H9 (cell line): ENCODE measurements at regions not wholly inside any gene's neighbourhood (a gene's known extent, or its start where the extent isn't known, plus 50 kb on each side); places are given as distances from the start of the nearest gene placed in this dataset.

Source experiments
- DNase-seq: peaks from one replicate; pipeline ENCODE4 v3.0.0-alpha.2; 2017
- H2AFZ ChIP-seq: one replicate; pipeline ENCODE4 v1.6.1; 2013; ENCODE audit warnings: mild to moderate bottlenecking, low read length, control low read depth, moderate library complexity
- H2AK5ac ChIP-seq: 2 replicates; pipeline ENCODE4 v1.6.1; 2013; ENCODE audit warnings: low read length, control low read depth, mixed read lengths; ENCODE audit not compliant: insufficient read length
- H2BK120ac ChIP-seq: one replicate; pipeline ENCODE4 v1.6.1; 2013; ENCODE audit warnings: low read depth, mild to moderate bottlenecking, low read length, control low read depth, inconsistent platforms; ENCODE audit not compliant: poor library complexity, severe bottlenecking
- H2BK12ac ChIP-seq: 2 replicates; pipeline ENCODE4 v1.6.1; 2013; ENCODE audit warnings: low read length, control low read depth, mixed read lengths, low read depth; ENCODE audit not compliant: insufficient read length
- H2BK15ac ChIP-seq: 2 replicates; pipeline ENCODE4 v1.6.1; 2013; ENCODE audit warnings: low read depth, low read length, control low read depth
- H2BK20ac ChIP-seq: one replicate; pipeline ENCODE4 v1.6.1; 2013; ENCODE audit warnings: low read depth, mild to moderate bottlenecking, low read length, control low read depth, inconsistent platforms; ENCODE audit not compliant: poor library complexity, severe bottlenecking
- H2BK5ac ChIP-seq: 2 replicates; pipeline ENCODE4 v1.6.1; 2013; ENCODE audit warnings: low read length, control low read depth, mixed read lengths; ENCODE audit not compliant: insufficient read length
- H3K14ac ChIP-seq: 2 replicates; pipeline ENCODE4 v1.6.1; 2013; ENCODE audit warnings: low read length, control low read depth; ENCODE audit not compliant: insufficient read depth
- H3K18ac ChIP-seq: 2 replicates; pipeline ENCODE4 v1.6.1; 2013; ENCODE audit warnings: low read depth, mild to moderate bottlenecking, mixed read lengths, low read length, control low read depth; ENCODE audit not compliant: insufficient read length
- H3K23ac ChIP-seq: 2 replicates; pipeline ENCODE4 v1.6.1; 2013; ENCODE audit warnings: low read length, control low read depth, mixed read lengths, low read depth; ENCODE audit not compliant: insufficient read length
- H3K23me2 ChIP-seq: 2 replicates; pipeline ENCODE4 v1.6.1; 2013; ENCODE audit warnings: low read depth, mild to moderate bottlenecking, mixed read lengths, low read length, control low read depth; ENCODE audit not compliant: insufficient read length, poor library complexity, severe bottlenecking
- H3K27ac ChIP-seq: 2 replicates; pipeline ENCODE4 v1.5.1; 2013; ENCODE audit warnings: low read length, control low read depth, mixed read lengths, low read depth; ENCODE audit not compliant: insufficient read length
- H3K27me3 ChIP-seq: 2 replicates; pipeline ENCODE4 v1.6.1; 2013; ENCODE audit warnings: low read length, control low read depth, inconsistent platforms; ENCODE audit not compliant: insufficient read depth
- H3K4ac ChIP-seq: 2 replicates; pipeline ENCODE4 v1.6.1; 2013; ENCODE audit warnings: low read depth, mild to moderate bottlenecking, control low read depth, inconsistent platforms, low read length, moderate library complexity
- H3K4me1 ChIP-seq: 2 replicates; pipeline ENCODE4 v1.6.1; 2013; ENCODE audit warnings: low read length, control low read depth, inconsistent platforms; ENCODE audit not compliant: insufficient read depth
- H3K4me2 ChIP-seq: 2 replicates; pipeline ENCODE4 v1.6.1; 2013; ENCODE audit warnings: low read length, control low read depth, mixed read lengths; ENCODE audit not compliant: insufficient read length, insufficient read depth
- H3K56ac ChIP-seq: 2 replicates; pipeline ENCODE4 v1.6.1; 2013; ENCODE audit warnings: low read depth, mild to moderate bottlenecking, mixed read lengths, low read length, control low read depth; ENCODE audit not compliant: insufficient read length
- H3K79me1 ChIP-seq: 2 replicates; pipeline ENCODE4 v1.6.1; 2013; ENCODE audit warnings: low read depth, mild to moderate bottlenecking, moderate library complexity, low read length, control low read depth, inconsistent platforms; ENCODE audit not compliant: insufficient read depth, poor library complexity, severe bottlenecking
- H3K79me2 ChIP-seq: 2 replicates; pipeline ENCODE4 v1.6.1; 2013; ENCODE audit warnings: low read length, control low read depth, inconsistent platforms; ENCODE audit not compliant: insufficient read depth
- H3K9ac ChIP-seq: 2 replicates; pipeline ENCODE4 v1.6.1; 2013; ENCODE audit warnings: low read length, control low read depth, mixed read lengths; ENCODE audit not compliant: insufficient read length; ENCODE audit errors: extremely low read depth
- H3K9me3 ChIP-seq: one replicate; pipeline ENCODE4 v1.6.1; 2013; ENCODE audit warnings: low read depth, low read length, inconsistent platforms; ENCODE audit not compliant: control insufficient read depth
- H3T11ph ChIP-seq: one replicate; pipeline ENCODE4 v1.6.1; 2013; ENCODE audit warnings: mild to moderate bottlenecking, low read length, control low read depth, inconsistent platforms
- H4K20me1 ChIP-seq: one replicate; pipeline ENCODE4 v1.6.1; 2013; ENCODE audit not compliant: control insufficient read depth, insufficient read length, insufficient read depth
- H4K5ac ChIP-seq: 2 replicates; pipeline ENCODE4 v1.6.1; 2013; ENCODE audit warnings: low read depth, mild to moderate bottlenecking, mixed read lengths, low read length, control low read depth; ENCODE audit not compliant: insufficient read length
- H4K8ac ChIP-seq: replicated peaks from 2 replicates; pipeline ENCODE4 v1.6.1; 2013; ENCODE audit warnings: low read length, control low read depth, mixed read lengths, low read depth; ENCODE audit not compliant: insufficient read length
- H4K91ac ChIP-seq: 2 replicates; pipeline ENCODE4 v1.6.1; 2013; ENCODE audit warnings: low read depth, mild to moderate bottlenecking, moderate library complexity, mixed read lengths, low read length, control low read depth; ENCODE audit not compliant: insufficient read length
- H3K27ac Mint-ChIP-seq, 3 experiments: 2 replicates in 2 of 3; 3 replicates in 1 of 3; pipeline ENCODE4 v1.8.0; 2020 to 2021; ENCODE audit warnings: mixed read lengths in 3 of 3, mild to moderate bottlenecking in 1 of 3, moderate library complexity in 1 of 3
- H3K27me3 Mint-ChIP-seq: 2 replicates; pipeline ENCODE4 v1.8.0; 2021; ENCODE audit warnings: low read depth, mild to moderate bottlenecking, moderate library complexity, mixed read lengths
- H3K36me3 Mint-ChIP-seq, 3 experiments: 2 replicates in 2 of 3; 3 replicates in 1 of 3; pipeline ENCODE4 v1.8.0; 2020 to 2021; ENCODE audit warnings: low read depth in 3 of 3, mixed read lengths in 3 of 3; ENCODE audit not compliant: insufficient read depth in 1 of 3
- H3K4me1 Mint-ChIP-seq, 2 experiments: 2 replicates each; pipeline ENCODE4 v1.8.0; 2020; ENCODE audit warnings: mixed read lengths in 2 of 2
- H3K4me3 Mint-ChIP-seq, 2 experiments: 2 replicates in 1 of 2; 3 replicates in 1 of 2; pipeline ENCODE4 v1.8.0; 2020 to 2021; ENCODE audit warnings: mild to moderate bottlenecking in 2 of 2, mixed read lengths in 2 of 2, moderate library complexity in 1 of 2
- H3K9me3 Mint-ChIP-seq, 2 experiments: 2 replicates in 1 of 2; 3 replicates in 1 of 2; pipeline ENCODE4 v1.8.0; 2020; ENCODE audit warnings: mild to moderate bottlenecking in 2 of 2, mixed read lengths in 2 of 2, moderate library complexity in 1 of 2
- CTCF ChIP-seq: fragments of 200-600 bp; sonication (generic); conservative IDR thresholded peaks from 3 replicates; pipeline ENCODE4 v1.8.0; 2021; ENCODE audit warnings: antibody characterized with exemption, mild to moderate bottlenecking
- WGBS: extraction: QIAGEN DNeasy Blood & Tissue Kit; methylation state at CpG from one replicate; pipeline ENCODE4 v1.1.7; 2013; ENCODE audit warnings: missing lambda C conversion rate, low lambda C conversion rate, mixed read lengths; ENCODE audit not compliant: insufficient read length; ENCODE audit errors: extremely low coverage; 5-methylcytosine and 5-hydroxymethylcytosine counted together

GRCh38 chr4:17336069-17336468, 175.8 kb downstream of the QDPR start:
- Histone ChIP-seq H2BK120ac (no peak overlapping the region), H2BK5ac (no peak overlapping the region), H3K56ac (no peak overlapping the region), H3K23ac (no peak overlapping the region), H3K79me2 (no peaks in the 10 kb centered on the region), H3K4me1 (peaks cover 3% of the 10 kb centered on the region; the same call in 1 of the 2 replicates), H2AFZ (no peak overlapping the region), H4K91ac (no peak overlapping the region), H2BK20ac (no peak overlapping the region), H3K4me2 (no peak overlapping the region), H3K18ac (no peak overlapping the region), H3K23me2 (no peaks in the 10 kb centered on the region), H4K8ac (no peak overlapping the region), H3K27ac (no peak overlapping the region), H3K79me1 (no peaks in the 10 kb centered on the region), H3K9ac (no peak overlapping the region), H3T11ph (no peak overlapping the region), H4K20me1 (no peaks in the 10 kb centered on the region), H3K4ac (no peak overlapping the region), H2BK15ac (no peak overlapping the region), H3K14ac (no peak overlapping the region), H3K9me3 (no peaks in the 10 kb centered on the region), H2AK5ac (no peak overlapping the region), H3K27me3 (no peaks in the 10 kb centered on the region), H2BK12ac (no peak overlapping the region), H4K5ac (no peak overlapping the region)
- no peak for DNase-seq
- no CpG with 5 or more reads among the region's 1 CpG for WGBS
- Mint-ChIP-seq H3K4me1 (peaks cover 5 to 7% of the 10 kb centered on the region in 2 experiments; a peak in 3 of 4 replicates), H3K9me3 (no peaks in the 10 kb centered on the region; a peak in 1 of 5 replicates), H3K36me3 (no peaks in the 10 kb centered on the region), H3K4me3 (no peak overlapping the region), H3K27ac (no peak overlapping the region), H3K27me3 (no peaks in the 10 kb centered on the region; the same call in 1 of the 2 replicates)
- no peak for TF ChIP-seq CTCF
